ENCODE measurements at regions not wholly inside any gene's neighbourhood (a gene's known extent, or its start where the extent isn't known, plus 50 kb on each side); places are given as distances from the start of the nearest gene placed in this dataset.

DNA sequence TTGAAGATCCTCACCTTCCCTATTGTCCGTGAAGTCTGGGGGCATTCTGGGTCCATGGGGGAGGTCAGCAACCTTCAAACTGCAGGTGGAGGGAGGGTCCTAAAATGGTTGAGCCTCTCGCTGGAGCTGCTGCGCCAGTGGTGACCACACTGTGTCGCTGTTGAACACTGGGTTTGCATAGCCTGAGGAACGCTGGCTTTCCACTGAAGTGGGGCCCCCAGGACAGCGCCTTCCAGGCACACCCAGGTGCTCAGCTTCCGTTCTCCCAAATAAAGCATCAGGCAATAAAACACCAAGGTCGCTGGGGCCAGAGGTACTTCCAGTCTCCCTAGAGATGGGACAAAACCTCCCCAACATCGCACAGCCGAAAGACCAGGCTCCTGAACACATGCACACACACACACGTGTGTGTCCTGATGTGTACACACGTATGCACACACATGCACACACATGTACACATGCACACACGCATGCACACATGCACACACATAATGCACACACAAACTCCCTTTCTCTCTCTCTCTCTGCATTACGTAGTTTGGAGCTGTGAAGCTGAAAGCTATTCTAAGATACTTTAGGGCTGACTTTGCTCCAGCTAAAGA lies 120.6 kb downstream of the IRF8 start:
- TF ChIP-seq POLR2A (IDR thresholded peaks at IDR 0.05; ENCODE audit: low read depth, low read length) = no peak
- DNase-seq (ENCODE audit: insufficient read length) (no peak), FAIRE-seq (no peak)

DNA sequence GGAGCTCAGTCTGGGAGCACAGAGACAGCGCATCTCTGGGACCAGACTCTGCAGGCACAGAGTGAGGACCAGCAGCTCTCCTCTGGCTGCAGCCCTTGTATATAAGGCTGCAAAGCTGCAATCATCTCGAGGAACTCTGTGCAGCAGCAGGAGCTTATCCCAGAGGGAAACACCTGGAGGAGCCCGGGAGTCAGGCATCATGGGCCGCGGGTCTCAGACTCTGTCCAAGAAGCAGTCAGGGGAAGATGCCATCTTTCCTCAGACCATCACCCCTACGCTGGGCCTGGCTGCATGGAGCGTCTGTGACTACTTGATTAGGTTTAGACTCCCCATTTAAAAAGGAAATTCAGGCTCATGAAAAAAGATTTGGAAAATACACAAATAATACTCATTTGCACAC lies 122.0 kb downstream of the IRF8 start:
- DNase-seq (ENCODE audit: insufficient read length) = no peak
- FAIRE-seq = no peak
- TF ChIP-seq POLR2AphosphoS5 (IDR thresholded peaks at IDR 0.05; ENCODE audit: low read depth, low read length) = no peak

- no peak for TF ChIP-seq POLR2A (IDR thresholded peaks at IDR 0.05; ENCODE audit: low read depth, low read length)
- no peak for TF ChIP-seq POLR2AphosphoS5 (IDR thresholded peaks at IDR 0.05; ENCODE audit: low read depth, low read length)
- no peak for TF ChIP-seq TAF1 (IDR thresholded peaks at IDR 0.05; ENCODE audit: borderline replicate concordance, low read depth, low read length)
- FAIRE-seq = no peak
- DNase-seq (ENCODE audit: insufficient read length) = no peak
Measured at GRCh38 chr16:86022381-86022960, 123.5 kb downstream of the IRF8 start.

DNA sequence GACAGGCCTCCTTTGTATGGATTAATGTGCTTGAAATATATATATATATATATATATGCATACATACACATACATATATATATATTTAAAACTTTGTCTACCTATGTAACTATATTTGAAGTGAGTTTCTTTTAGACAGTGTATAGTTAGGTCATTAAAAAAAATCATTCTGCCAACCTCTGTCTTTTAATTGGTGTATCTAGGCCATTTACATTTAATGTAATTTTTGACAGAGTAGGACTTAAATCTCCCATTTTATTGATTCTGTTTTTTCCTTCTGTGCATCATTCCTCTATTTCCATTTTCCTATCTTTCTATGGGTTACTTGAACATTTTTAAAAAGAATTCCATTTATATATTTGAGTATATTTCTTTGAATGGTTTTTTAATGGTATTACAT lies 125.2 kb downstream of the IRF8 start:
- TF ChIP-seq TAF1 (IDR thresholded peaks at IDR 0.05; ENCODE audit: borderline replicate concordance, low read depth, low read length) (no peak), POLR2A (IDR thresholded peaks at IDR 0.05; ENCODE audit: low read depth, low read length) (no peak), POLR2AphosphoS5 (IDR thresholded peaks at IDR 0.05; ENCODE audit: low read depth, low read length) (no peak)
- DNase-seq (ENCODE audit: insufficient read length) (no peak), FAIRE-seq (no peak)

- FAIRE-seq (no peak), DNase-seq (ENCODE audit: insufficient read length) (no peak)
Measured at GRCh38 chr16:86025706-86026105, 126.7 kb downstream of the IRF8 start.

GRCh38 chr16:86026171-86026910 lies 127.4 kb downstream of the IRF8 start:
- no peak for FAIRE-seq
- no peak for DNase-seq (ENCODE audit: insufficient read length)
- TF ChIP-seq POLR2A (IDR thresholded peaks at IDR 0.05; ENCODE audit: low read depth, low read length) = no peak
- TF ChIP-seq POLR2AphosphoS5 (IDR thresholded peaks at IDR 0.05; ENCODE audit: low read depth, low read length) = no peak
- no peak for TF ChIP-seq TAF1 (IDR thresholded peaks at IDR 0.05; ENCODE audit: borderline replicate concordance, low read depth, low read length)

More at GRCh38 chr16:86025706-86026105, 126.7 kb downstream of the IRF8 start:
- no peak for TF ChIP-seq POLR2AphosphoS5 (IDR thresholded peaks at IDR 0.05; ENCODE audit: low read depth, low read length)
- TF ChIP-seq TAF1 (IDR thresholded peaks at IDR 0.05; ENCODE audit: borderline replicate concordance, low read depth, low read length) = no peak
- TF ChIP-seq POLR2A (IDR thresholded peaks at IDR 0.05; ENCODE audit: low read depth, low read length) = no peak

GRCh38 chr16:86026916-86027315 lies 128.0 kb downstream of the IRF8 start:
- TF ChIP-seq POLR2A (IDR thresholded peaks at IDR 0.05; ENCODE audit: low read depth, low read length) (no peak), TAF1 (IDR thresholded peaks at IDR 0.05; ENCODE audit: borderline replicate concordance, low read depth, low read length) (no peak), POLR2AphosphoS5 (IDR thresholded peaks at IDR 0.05; ENCODE audit: low read depth, low read length) (no peak)
- FAIRE-seq (no peak), DNase-seq (ENCODE audit: insufficient read length) (no peak)

- DNase-seq (ENCODE audit: insufficient read length) = no peak
- no peak for FAIRE-seq
- TF ChIP-seq POLR2A (IDR thresholded peaks at IDR 0.05; ENCODE audit: low read depth, low read length) (no peak), POLR2AphosphoS5 (IDR thresholded peaks at IDR 0.05; ENCODE audit: low read depth, low read length) (no peak), TAF1 (IDR thresholded peaks at IDR 0.05; ENCODE audit: borderline replicate concordance, low read depth, low read length) (no peak)
Measured at GRCh38 chr16:86027373-86028126, 128.6 kb downstream of the IRF8 start.

- no peak for DNase-seq (ENCODE audit: insufficient read length)
- TF ChIP-seq TAF1 (IDR thresholded peaks at IDR 0.05; ENCODE audit: borderline replicate concordance, low read depth, low read length) (no peak), POLR2AphosphoS5 (IDR thresholded peaks at IDR 0.05; ENCODE audit: low read depth, low read length) (no peak), POLR2A (IDR thresholded peaks at IDR 0.05; ENCODE audit: low read depth, low read length) (no peak)
- FAIRE-seq = no peak
Measured at GRCh38 chr16:86029131-86029741, 130.3 kb downstream of the IRF8 start.

GRCh38 chr16:86030116-86030515 lies 131.2 kb downstream of the IRF8 start:
- no peak for FAIRE-seq
- DNase-seq (ENCODE audit: insufficient read length) = no peak
- TF ChIP-seq POLR2AphosphoS5 (IDR thresholded peaks at IDR 0.05; ENCODE audit: low read depth, low read length) (no peak), POLR2A (IDR thresholded peaks at IDR 0.05; ENCODE audit: low read depth, low read length) (no peak), TAF1 (IDR thresholded peaks at IDR 0.05; ENCODE audit: borderline replicate concordance, low read depth, low read length) (no peak)

DNA sequence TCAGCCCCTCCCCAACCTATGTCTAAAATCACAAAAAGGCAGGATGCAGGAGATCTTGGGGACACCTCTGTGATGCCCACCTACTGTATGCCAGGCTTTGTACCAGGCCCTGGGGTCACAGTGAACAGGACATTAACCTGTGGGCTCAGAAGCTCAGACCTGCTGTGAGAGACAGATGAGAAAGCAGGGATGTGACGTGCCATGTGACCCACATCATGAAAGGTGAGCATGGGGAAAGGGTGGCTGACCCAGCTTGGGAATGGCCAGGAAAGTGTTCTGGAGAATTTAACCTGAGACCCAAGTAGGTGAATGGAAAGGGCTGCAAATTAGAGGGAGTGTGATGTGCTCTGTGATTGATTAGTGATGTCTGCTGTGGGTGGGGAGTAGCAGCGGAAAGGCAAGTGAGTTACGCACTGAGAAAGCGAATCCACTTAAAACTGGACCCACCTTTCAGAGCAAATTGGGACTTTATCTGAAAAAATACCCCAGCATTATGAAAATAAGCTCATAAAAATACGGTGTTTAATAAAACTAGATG lies 132.2 kb downstream of the IRF8 start:
- TF ChIP-seq TAF1 (IDR thresholded peaks at IDR 0.05; ENCODE audit: borderline replicate concordance, low read depth, low read length) = no peak
- TF ChIP-seq POLR2AphosphoS5 (IDR thresholded peaks at IDR 0.05; ENCODE audit: low read depth, low read length) = no peak
- no peak for TF ChIP-seq POLR2A (IDR thresholded peaks at IDR 0.05; ENCODE audit: low read depth, low read length)
- DNase-seq (ENCODE audit: insufficient read length) (no peak), FAIRE-seq (no peak)
